Common myeloid progenitor, CD34-positive (primary cell): ENCODE measurements at regions not wholly inside any gene's neighbourhood (a gene's known extent, or its start where the extent isn't known, plus 50 kb on each side); places are given as distances from the start of the nearest gene placed in this dataset.
"Not testable (repeated sequence)": the region's sequence is repeated elsewhere in the genome, so short reads cannot be mapped to it uniquely, and the experiment has no call there.

Experiments
- CTCF ChIA-PET: fragments of 350-600 bp; sonication (Branson Sonifier 250); formaldehyde crosslinking; loops from one replicate; lab custom pipeline; 2021; ENCODE audit warnings: antibody characterized with exemption; lab: Charles Lee
- POLR2A ChIA-PET: fragments of 350-600 bp; sonication (Branson Sonifier 250); formaldehyde crosslinking; loops from one replicate; lab custom pipeline; 2021; ENCODE audit warnings: antibody characterized with exemption; lab: Charles Lee
- DNase-seq, 3 donors: peaks; one replicate each; pipeline versions ENCODE4 v3.0.0 to v3.0.0-alpha.2; 2013
- H3K27ac ChIP-seq, 2 experiments: 1 replicate in 1 of 2; 2 replicates in 1 of 2; pipeline ENCODE4 v1.7.0; 2013; ENCODE audit warnings: inconsistent platforms in 2 of 2, low read length in 2 of 2, mild to moderate bottlenecking in 2 of 2, low read depth in 1 of 2, moderate library complexity in 1 of 2; ENCODE audit not compliant: severe bottlenecking in 2 of 2, insufficient read depth in 1 of 2, poor library complexity in 1 of 2
- H3K27me3 ChIP-seq, 5 experiments: replicated peaks in 2 of 5; 1 replicate in 3 of 5; 2 replicates in 2 of 5; pipeline versions ENCODE4 v1.6.1 to v1.7.0; 2013; ENCODE audit warnings: low read length in 4 of 5, mild to moderate bottlenecking in 2 of 5, moderate library complexity in 2 of 5, inconsistent platforms in 1 of 5; ENCODE audit not compliant: insufficient read depth in 5 of 5, control insufficient read depth in 4 of 5
- H3K36me3 ChIP-seq, 4 experiments: 1 replicate in 2 of 4; 2 replicates in 2 of 4; pipeline versions ENCODE4 v1.6.1 to v1.7.0; 2013; ENCODE audit warnings: low read length in 3 of 4, control low read depth in 1 of 4, mild to moderate bottlenecking in 1 of 4; ENCODE audit not compliant: control insufficient read depth in 4 of 4, insufficient read depth in 4 of 4
- H3K4me1 ChIP-seq, 4 experiments: 1 replicate in 3 of 4; 2 replicates in 1 of 4; pipeline versions ENCODE4 v1.6.1 to v1.7.1; 2013; ENCODE audit warnings: low read length in 3 of 4, mild to moderate bottlenecking in 3 of 4, control low read depth in 1 of 4, inconsistent platforms in 1 of 4, moderate library complexity in 1 of 4; ENCODE audit not compliant: control insufficient read depth in 4 of 4, insufficient read depth in 4 of 4; ENCODE audit errors: control extremely low read depth in 1 of 4
- H3K4me3 ChIP-seq, 7 experiments: 1 replicate in 4 of 7; 2 replicates in 3 of 7; pipeline versions ENCODE4 v1.5.1 to v1.7.0; 2013; ENCODE audit warnings: mild to moderate bottlenecking in 7 of 7, low read length in 6 of 7, moderate library complexity in 6 of 7, inconsistent platforms in 2 of 7, low read depth in 2 of 7, control low read depth in 1 of 7; ENCODE audit not compliant: insufficient read depth in 4 of 7, control insufficient read depth in 1 of 7; ENCODE audit errors: extremely low read depth in 1 of 7
- H3K9me3 ChIP-seq, 5 experiments: 1 replicate in 4 of 5; 2 replicates in 1 of 5; pipeline versions ENCODE4 v1.6.1 to v1.7.1; 2013; ENCODE audit warnings: low read length in 4 of 5, mild to moderate bottlenecking in 2 of 5, inconsistent platforms in 1 of 5, low read depth in 1 of 5, moderate library complexity in 1 of 5; ENCODE audit not compliant: control insufficient read depth in 4 of 5, insufficient read depth in 2 of 5; ENCODE audit errors: control extremely low read depth in 1 of 5
- WGBS: methylation state at CpG from one replicate; pipeline ENCODE4 v1.1.5; 2013; ENCODE audit not compliant: insufficient coverage; 5-methylcytosine and 5-hydroxymethylcytosine counted together

DNA sequence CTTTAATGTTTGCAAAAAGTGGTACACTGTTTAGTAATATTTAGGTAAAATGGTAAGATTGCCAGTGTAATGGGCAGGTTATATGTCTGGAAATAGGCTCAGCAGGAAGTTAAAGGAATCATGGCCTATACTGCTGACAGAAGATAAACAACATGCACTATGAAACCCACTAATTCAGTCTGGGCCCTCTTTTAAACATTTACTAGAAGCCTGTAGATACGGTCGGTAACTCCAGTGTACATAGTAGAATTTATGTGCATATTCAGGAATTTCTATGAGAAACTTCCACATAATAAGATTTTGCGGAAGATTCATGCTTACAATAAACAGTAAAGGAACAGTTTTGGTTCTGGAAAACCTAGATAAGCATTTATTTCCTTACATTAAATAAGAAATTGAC lies 1896.9 kb downstream of the KHDRBS2 start:
- POLR2A ChIA-PET, H3K9me3 ChIP-seq, DNase-seq, H3K4me1 ChIP-seq, H3K36me3 ChIP-seq, H3K27me3 ChIP-seq, H3K4me3 ChIP-seq, H3K27ac ChIP-seq, CTCF ChIA-PET: not testable (repeated sequence)
- no CpG with 5 or more reads among the region's 3 CpGs for WGBS

GRCh38 chr6:60384614-60385013 lies 1901.4 kb downstream of the KHDRBS2 start:
- H3K27ac ChIP-seq, H3K4me3 ChIP-seq, H3K9me3 ChIP-seq, POLR2A ChIA-PET, H3K27me3 ChIP-seq, DNase-seq, CTCF ChIA-PET, H3K4me1 ChIP-seq, H3K36me3 ChIP-seq: not testable (repeated sequence)
- 95% methylated on average over 3 of the region's 6 CpGs for WGBS

- POLR2A ChIA-PET, H3K4me1 ChIP-seq, H3K4me3 ChIP-seq, H3K27ac ChIP-seq, H3K36me3 ChIP-seq, CTCF ChIA-PET, DNase-seq, H3K9me3 ChIP-seq, H3K27me3 ChIP-seq: not testable (repeated sequence)
- WGBS, result 52% methylated on average over 3 of the region's 5 CpGs
These were observed 1903.3 kb downstream of the KHDRBS2 start for GRCh38 chr6:60382771-60383170.

GRCh38 chr6:60374078-60374477 lies 1911.9 kb downstream of the KHDRBS2 start:
- WGBS, result no CpG with 5 or more reads among the region's 1 CpG
- CTCF ChIA-PET, H3K4me3 ChIP-seq, H3K27ac ChIP-seq, H3K4me1 ChIP-seq, POLR2A ChIA-PET, H3K9me3 ChIP-seq, DNase-seq, H3K36me3 ChIP-seq, H3K27me3 ChIP-seq: not testable (repeated sequence)

GRCh38 chr6:60367800-60368199 lies 1918.2 kb downstream of the KHDRBS2 start:
- H3K4me3 ChIP-seq, DNase-seq, H3K36me3 ChIP-seq, POLR2A ChIA-PET, CTCF ChIA-PET, H3K27me3 ChIP-seq, H3K9me3 ChIP-seq, H3K4me1 ChIP-seq, H3K27ac ChIP-seq: not testable (repeated sequence)
- no CpG with 5 or more reads among the region's 5 CpGs for WGBS

GRCh38 chr6:60365901-60366300 lies 1920.1 kb downstream of the KHDRBS2 start:
- DNase-seq, CTCF ChIA-PET, POLR2A ChIA-PET: not testable (repeated sequence)

GRCh38 chr6:60342411-60343008 lies 1943.5 kb downstream of the KHDRBS2 start:
- POLR2A ChIA-PET, H3K9me3 ChIP-seq, CTCF ChIA-PET, H3K4me1 ChIP-seq, H3K36me3 ChIP-seq, H3K4me3 ChIP-seq, H3K27me3 ChIP-seq, DNase-seq, H3K27ac ChIP-seq: not testable (repeated sequence)

More at GRCh38 chr6:60365901-60366300, 1920.1 kb downstream of the KHDRBS2 start:
- not testable (repeated sequence) for H3K27me3 ChIP-seq, H3K9me3 ChIP-seq, H3K4me1 ChIP-seq, H3K27ac ChIP-seq, H3K36me3 ChIP-seq, H3K4me3 ChIP-seq
